KMS-11 (cell line): ENCODE measurements at regions not wholly inside any gene's neighbourhood (a gene's known extent, or its start where the extent isn't known, plus 50 kb on each side); places are given as distances from the start of the nearest gene placed in this dataset.
A peak's percentile ranks its signal among the peaks of the same experiment; 100 is the strongest.

ENCODE experiments used
- H2AFZ ChIP-seq: fragments of 200-600 bp; sonication (generic); 2 replicates; pipeline ENCODE4 v1.6.1; 2016; ENCODE audit warnings: antibody characterized with exemption, mixed run types, low read depth
- H3K27ac ChIP-seq: fragments of 200-600 bp; sonication (generic); 2 replicates; pipeline ENCODE4 v1.6.1; 2016; ENCODE audit warnings: mild to moderate bottlenecking, mixed run types
- H3K27me3 ChIP-seq: fragments of 200-600 bp; sonication (generic); 2 replicates; pipeline ENCODE4 v1.6.1; 2017; ENCODE audit warnings: mild to moderate bottlenecking, low read depth, mixed run types, moderate library complexity; ENCODE audit not compliant: insufficient read depth
- H3K36me3 ChIP-seq: fragments of 200-600 bp; sonication (generic); 2 replicates; pipeline ENCODE4 v1.6.1; 2017; ENCODE audit warnings: mild to moderate bottlenecking, mixed run types; ENCODE audit not compliant: insufficient read depth
- H3K4me1 ChIP-seq: fragments of 200-600 bp; sonication (generic); 2 replicates; pipeline ENCODE4 v1.6.1; 2016; ENCODE audit warnings: mild to moderate bottlenecking, low read depth, mixed run types; ENCODE audit not compliant: poor library complexity, severe bottlenecking
- H3K4me2 ChIP-seq: fragments of 200-600 bp; sonication (generic); 2 replicates; pipeline ENCODE4 v1.7.0; 2016; ENCODE audit warnings: mild to moderate bottlenecking, mixed run types
- H3K4me3 ChIP-seq: fragments of 200-600 bp; sonication (generic); IDR thresholded peaks from 2 replicates; pipeline ENCODE4 v1.6.1; 2017; ENCODE audit warnings: low read depth, low read length, mixed read lengths; ENCODE audit not compliant: insufficient read depth
- H3K79me2 ChIP-seq: fragments of 200-600 bp; sonication (generic); 2 replicates; pipeline ENCODE4 v1.6.1; 2016; ENCODE audit warnings: low read depth, mixed run types; ENCODE audit not compliant: insufficient read depth
- H3K9ac ChIP-seq: fragments of 200-600 bp; sonication (generic); 2 replicates; pipeline ENCODE4 v1.6.1; 2016; ENCODE audit warnings: mild to moderate bottlenecking, mixed run types
- H4K20me1 ChIP-seq: fragments of 200-600 bp; sonication (generic); 2 replicates; pipeline ENCODE4 v1.6.1; 2016; ENCODE audit warnings: mild to moderate bottlenecking, mixed run types; ENCODE audit not compliant: insufficient read depth
- CTCF ChIP-seq: fragments of 200-600 bp; sonication (generic); conservative IDR thresholded peaks from 2 replicates; pipeline ENCODE4 v1.6.1; 2017; ENCODE audit warnings: low read depth, mild to moderate bottlenecking, antibody characterized with exemption, low read length, moderate library complexity, mixed read lengths

GRCh38 chr1:243980471-243980870 is 70.6 kb upstream of the ZBTB18 start:
- Histone ChIP-seq H4K20me1 (no peaks in the 10 kb centered on the region), H2AFZ (no peak overlapping the region), H3K27me3 (no peaks in the 10 kb centered on the region), H3K27ac (no peak overlapping the region), H3K4me2 (no peak overlapping the region), H3K36me3 (no peaks in the 10 kb centered on the region), H3K79me2 (no peaks in the 10 kb centered on the region), H3K9ac (no peak overlapping the region), H3K4me3 (no peak overlapping the region), H3K4me1 (no peaks in the 10 kb centered on the region)
- no peak for TF ChIP-seq CTCF

- Histone ChIP-seq H3K27me3 (no peaks in the 10 kb centered on the region), H2AFZ (no peak overlapping the region), H3K4me3 (no peak overlapping the region), H3K4me2 (no peak overlapping the region), H3K4me1 (no peaks in the 10 kb centered on the region), H3K9ac (no peak overlapping the region), H3K36me3 (no peaks in the 10 kb centered on the region), H3K79me2 (no peaks in the 10 kb centered on the region), H3K27ac (no peak overlapping the region), H4K20me1 (no peaks in the 10 kb centered on the region)
- TF ChIP-seq CTCF = no peak
Measured at GRCh38 chr1:243980071-243980470, 71.0 kb upstream of the ZBTB18 start.

- Histone ChIP-seq H2AFZ (no peak overlapping the region), H3K36me3 (no peaks in the 10 kb centered on the region), H3K79me2 (no peaks in the 10 kb centered on the region), H3K27ac (no peak overlapping the region), H3K27me3 (no peaks in the 10 kb centered on the region), H3K9ac (no peak overlapping the region), H3K4me3 (no peak overlapping the region), H4K20me1 (no peaks in the 10 kb centered on the region), H3K4me1 (no peaks in the 10 kb centered on the region), H3K4me2 (no peak overlapping the region)
- TF ChIP-seq CTCF = no peak
Measured at GRCh38 chr1:243979396-243979795, 71.7 kb upstream of the ZBTB18 start.

GRCh38 chr1:243977094-243977493 is 74.0 kb upstream of the ZBTB18 start:
- H3K4me2 ChIP-seq = peak overlapping the region; percentile 19; the same call in 1 of the 2 replicates

More at GRCh38 chr1:243977094-243977493, 74.0 kb upstream of the ZBTB18 start:
- H3K27ac ChIP-seq = no peak overlapping the region
- H3K4me3 ChIP-seq = no peak overlapping the region
- H3K4me1 ChIP-seq = no peaks in the 10 kb centered on the region
- H4K20me1 ChIP-seq = no peaks in the 10 kb centered on the region
- no peak overlapping the region for H2AFZ ChIP-seq
- no peak overlapping the region for H3K9ac ChIP-seq
- H3K79me2 ChIP-seq = no peaks in the 10 kb centered on the region
- no peak for TF ChIP-seq CTCF
- H3K36me3 ChIP-seq = no peaks in the 10 kb centered on the region
- no peaks in the 10 kb centered on the region for H3K27me3 ChIP-seq
